Left lung (tissue), 4 donors: ENCODE measurements at regions not wholly inside any gene's neighbourhood (a gene's known extent, or its start where the extent isn't known, plus 50 kb on each side); places are given as distances from the start of the nearest gene placed in this dataset.

ENCODE experiments used
- ATAC-seq: fragments of 200-7000 bp; cut with Tn5 transposase; one replicate; pipeline ENCODE4 v1.9.1; 2020; ENCODE audit warnings: moderate library complexity
- DNase-seq, 4 donors: peaks; one replicate each; pipeline ENCODE4 v3.0.0-alpha.2; 2013 to 2020
- H3K27ac ChIP-seq, 2 donors: fragments of 200-600 bp; sonication (generic) in 1 of 2; one replicate each; pipeline versions ENCODE4 v1.5.0 to v1.8.0; 2020 to 2021
- H3K27me3 ChIP-seq, 2 donors: fragments of 200-600 bp; sonication (generic) in 1 of 2; one replicate each; pipeline versions ENCODE4 v1.5.0 to v1.8.0; 2020 to 2021
- H3K36me3 ChIP-seq, 2 donors: fragments of 200-600 bp; sonication (generic) in 1 of 2; one replicate each; pipeline versions ENCODE4 v1.5.0 to v1.8.0; 2020 to 2021
- H3K4me1 ChIP-seq, 2 donors: fragments of 200-600 bp; one replicate each; pipeline ENCODE4 v1.8.0; 2021
- H3K4me3 ChIP-seq, 2 donors: fragments of 200-600 bp; sonication (generic) in 1 of 2; one replicate each; pipeline versions ENCODE4 v1.5.0 to v1.8.0; 2020 to 2021; ENCODE audit warnings: mild to moderate bottlenecking in 1 of 2
- H3K9me3 ChIP-seq, 2 donors: fragments of 200-600 bp; sonication (generic) in 1 of 2; one replicate each; pipeline versions ENCODE4 v1.5.0 to v1.8.0; 2020 to 2021
- CTCF ChIP-seq, 2 donors: fragments of 200-600 bp; sonication (generic) in 1 of 2; IDR thresholded peaks; one replicate each; pipeline versions ENCODE4 v1.5.0 to v1.8.0; 2021; ENCODE audit warnings: antibody characterized with exemption in 2 of 2
- intact Hi-C, 2 donors: fragments of 100-400 bp; cut with DNase I; formaldehyde crosslinking; loops; one replicate each; pipeline versions ENCODE4 v1.11.2 to v1.14.2; 2022
- donor health status: DM: no; HTN: yes; CAD: no.
- donor health status: DM: no; HTN: no; CAD: no.

- H3K4me3 ChIP-seq: no peak overlapping the region
- no peak for TF ChIP-seq CTCF (IDR thresholded peaks at IDR 0.05)
- H3K9me3 ChIP-seq: peaks cover 4 to 34% of the 10 kb centered on the region in 2 donors
- intact Hi-C loops: no loop called here
- no peak overlapping the region for H3K27ac ChIP-seq
- no peaks in the 10 kb centered on the region for H3K36me3 ChIP-seq
- no peak for DNase-seq
- no peak for ATAC-seq
- H3K4me1 ChIP-seq: no peaks in the 10 kb centered on the region
- H3K27me3 ChIP-seq: no peaks in the 10 kb centered on the region
Measured at GRCh38 chr6:9553002-9553401, 861.9 kb downstream of the TFAP2A start.

GRCh38 chr6:9543649-9544048 is 871.2 kb downstream of the TFAP2A start:
- no peak for TF ChIP-seq CTCF (IDR thresholded peaks at IDR 0.05)
- Histone ChIP-seq H3K4me1 (no peaks in the 10 kb centered on the region), H3K36me3 (no peaks in the 10 kb centered on the region), H3K27me3 (no peaks in the 10 kb centered on the region), H3K9me3 (no peaks in the 10 kb centered on the region), H3K4me3 (no peak overlapping the region), H3K27ac (no peak overlapping the region)
- no peak for ATAC-seq
- DNase-seq: no peak
- intact Hi-C loops: no loop called here

GRCh38 chr6:9540534-9541126 is 874.2 kb downstream of the TFAP2A start:
- DNase-seq: peak in 2 of 4 donors; percentile 14 to 48
- H3K4me3 ChIP-seq: no peak overlapping the region
- intact Hi-C loops: no loop called here
- TF ChIP-seq CTCF (IDR thresholded peaks at IDR 0.05): peak; percentile 57 to 63
- H3K9me3 ChIP-seq: no peaks in the 10 kb centered on the region
- peak; percentile 56 for ATAC-seq
- no peaks in the 10 kb centered on the region for H3K4me1 ChIP-seq
- no peaks in the 10 kb centered on the region for H3K27me3 ChIP-seq
- H3K27ac ChIP-seq: no peak overlapping the region
- no peaks in the 10 kb centered on the region for H3K36me3 ChIP-seq

- ATAC-seq: no peak
- no peak for TF ChIP-seq CTCF (IDR thresholded peaks at IDR 0.05)
- intact Hi-C loops: no loop called here
Measured at GRCh38 chr6:9540126-9540525, 874.7 kb downstream of the TFAP2A start.

GRCh38 chr6:9539231-9539755 is 875.6 kb downstream of the TFAP2A start:
- no peaks in the 10 kb centered on the region for H3K36me3 ChIP-seq
- no peak for DNase-seq
- no peak for ATAC-seq
- H3K4me3 ChIP-seq: no peak overlapping the region
- intact Hi-C loops: no loop called here
- H3K27me3 ChIP-seq: no peaks in the 10 kb centered on the region
- no peaks in the 10 kb centered on the region for H3K9me3 ChIP-seq
- no peak overlapping the region for H3K27ac ChIP-seq
- H3K4me1 ChIP-seq: no peaks in the 10 kb centered on the region
- TF ChIP-seq CTCF (IDR thresholded peaks at IDR 0.05): no peak

More at GRCh38 chr6:9540126-9540525, 874.7 kb downstream of the TFAP2A start:
- no peaks in the 10 kb centered on the region for H3K27me3 ChIP-seq
- no peak overlapping the region for H3K4me3 ChIP-seq
- no peak overlapping the region for H3K27ac ChIP-seq
- no peaks in the 10 kb centered on the region for H3K9me3 ChIP-seq
- H3K36me3 ChIP-seq: no peaks in the 10 kb centered on the region
- no peak for DNase-seq
- no peaks in the 10 kb centered on the region for H3K4me1 ChIP-seq
